Left lung (tissue), 4 donors: ENCODE measurements at regions not wholly inside any gene's neighbourhood (a gene's known extent, or its start where the extent isn't known, plus 50 kb on each side); places are given as distances from the start of the nearest gene placed in this dataset.

Source experiments
- ATAC-seq: fragments of 200-7000 bp; cut with Tn5 transposase; one replicate; pipeline ENCODE4 v1.9.1; 2020; ENCODE audit warnings: moderate library complexity
- DNase-seq, 4 donors: peaks; one replicate each; pipeline ENCODE4 v3.0.0-alpha.2; 2013 to 2020
- H3K27ac ChIP-seq, 2 donors: fragments of 200-600 bp; sonication (generic) in 1 of 2; one replicate each; pipeline versions ENCODE4 v1.5.0 to v1.8.0; 2020 to 2021
- H3K27me3 ChIP-seq, 2 donors: fragments of 200-600 bp; sonication (generic) in 1 of 2; one replicate each; pipeline versions ENCODE4 v1.5.0 to v1.8.0; 2020 to 2021
- H3K36me3 ChIP-seq, 2 donors: fragments of 200-600 bp; sonication (generic) in 1 of 2; one replicate each; pipeline versions ENCODE4 v1.5.0 to v1.8.0; 2020 to 2021
- H3K4me1 ChIP-seq, 2 donors: fragments of 200-600 bp; one replicate each; pipeline ENCODE4 v1.8.0; 2021
- H3K4me3 ChIP-seq, 2 donors: fragments of 200-600 bp; sonication (generic) in 1 of 2; one replicate each; pipeline versions ENCODE4 v1.5.0 to v1.8.0; 2020 to 2021; ENCODE audit warnings: mild to moderate bottlenecking in 1 of 2
- H3K9me3 ChIP-seq, 2 donors: fragments of 200-600 bp; sonication (generic) in 1 of 2; one replicate each; pipeline versions ENCODE4 v1.5.0 to v1.8.0; 2020 to 2021
- intact Hi-C, 2 donors: fragments of 100-400 bp; cut with DNase I; formaldehyde crosslinking; loops; one replicate each; pipeline versions ENCODE4 v1.11.2 to v1.14.2; 2022
- TF ChIP-seq, protein P1 (sequence below), 2 donors: fragments of 200-600 bp; sonication (generic) in 1 of 2; IDR thresholded peaks; one replicate each; pipeline versions ENCODE4 v1.5.0 to v1.8.0; 2021; ENCODE audit warnings: antibody characterized with exemption in 2 of 2
- donor health status: DM: no; HTN: yes; CAD: no.
- donor health status: DM: no; HTN: no; CAD: no.

DNA sequence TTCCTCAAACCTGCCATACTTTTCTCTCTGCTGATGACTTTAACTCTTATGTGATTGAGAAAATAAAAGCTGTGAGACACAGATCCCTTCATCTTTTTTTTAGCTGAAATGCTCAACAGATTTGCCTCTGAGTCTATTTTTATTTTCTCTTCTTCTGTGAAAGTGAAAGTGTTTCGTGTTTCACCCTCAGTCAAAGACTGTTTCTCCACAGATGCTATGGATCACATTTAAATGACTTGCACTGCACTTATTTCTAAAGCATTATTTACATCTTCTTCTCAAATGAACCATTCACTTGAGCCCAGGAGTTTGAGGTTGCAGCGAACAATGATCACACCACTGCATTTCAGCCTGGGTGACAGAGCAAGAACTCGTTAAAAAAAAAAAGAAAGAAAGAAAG, 890.1 kb upstream of the PCDH20 start:
- intact Hi-C loops, result no loop called here
- Histone ChIP-seq H3K4me1 (no peaks in the 10 kb centered on the region), H3K4me3 (no peak overlapping the region), H3K36me3 (no peaks in the 10 kb centered on the region), H3K27ac (no peak overlapping the region), H3K27me3 (no peaks in the 10 kb centered on the region), H3K9me3 (no peaks in the 10 kb centered on the region)
- DNase-seq (no peak), ATAC-seq (no peak)
- TF ChIP-seq, protein P1, sequence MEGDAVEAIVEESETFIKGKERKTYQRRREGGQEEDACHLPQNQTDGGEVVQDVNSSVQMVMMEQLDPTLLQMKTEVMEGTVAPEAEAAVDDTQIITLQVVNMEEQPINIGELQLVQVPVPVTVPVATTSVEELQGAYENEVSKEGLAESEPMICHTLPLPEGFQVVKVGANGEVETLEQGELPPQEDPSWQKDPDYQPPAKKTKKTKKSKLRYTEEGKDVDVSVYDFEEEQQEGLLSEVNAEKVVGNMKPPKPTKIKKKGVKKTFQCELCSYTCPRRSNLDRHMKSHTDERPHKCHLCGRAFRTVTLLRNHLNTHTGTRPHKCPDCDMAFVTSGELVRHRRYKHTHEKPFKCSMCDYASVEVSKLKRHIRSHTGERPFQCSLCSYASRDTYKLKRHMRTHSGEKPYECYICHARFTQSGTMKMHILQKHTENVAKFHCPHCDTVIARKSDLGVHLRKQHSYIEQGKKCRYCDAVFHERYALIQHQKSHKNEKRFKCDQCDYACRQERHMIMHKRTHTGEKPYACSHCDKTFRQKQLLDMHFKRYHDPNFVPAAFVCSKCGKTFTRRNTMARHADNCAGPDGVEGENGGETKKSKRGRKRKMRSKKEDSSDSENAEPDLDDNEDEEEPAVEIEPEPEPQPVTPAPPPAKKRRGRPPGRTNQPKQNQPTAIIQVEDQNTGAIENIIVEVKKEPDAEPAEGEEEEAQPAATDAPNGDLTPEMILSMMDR (IDR thresholded peaks at IDR 0.05), result no peak

DNA sequence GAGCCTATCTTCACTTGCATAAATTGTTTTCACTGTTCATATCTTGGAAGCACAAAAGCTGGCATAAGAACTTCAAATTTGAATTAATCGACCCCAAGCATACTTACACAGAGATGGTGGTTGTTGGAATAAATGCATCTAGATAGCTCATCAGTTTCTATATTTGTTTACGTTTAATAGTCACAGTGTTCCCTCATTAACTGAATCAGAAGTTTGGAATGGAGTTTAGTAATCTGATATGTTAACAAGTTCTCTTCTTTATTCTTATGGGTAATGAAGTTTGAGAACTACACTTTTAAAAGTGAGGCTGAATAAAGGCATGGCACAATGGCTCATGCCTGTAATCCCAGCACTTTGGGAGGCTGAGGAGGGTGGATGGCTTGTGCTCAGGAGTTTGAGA, 886.7 kb upstream of the PCDH20 start:
- Histone ChIP-seq H3K36me3 (no peaks in the 10 kb centered on the region), H3K4me3 (no peak overlapping the region), H3K27ac (no peak overlapping the region), H3K27me3 (no peaks in the 10 kb centered on the region), H3K9me3 (no peaks in the 10 kb centered on the region), H3K4me1 (no peaks in the 10 kb centered on the region)
- TF ChIP-seq, protein P1 (IDR thresholded peaks at IDR 0.05), result no peak
- intact Hi-C loops, result no loop called here
- ATAC-seq (no peak), DNase-seq (no peak)

DNA sequence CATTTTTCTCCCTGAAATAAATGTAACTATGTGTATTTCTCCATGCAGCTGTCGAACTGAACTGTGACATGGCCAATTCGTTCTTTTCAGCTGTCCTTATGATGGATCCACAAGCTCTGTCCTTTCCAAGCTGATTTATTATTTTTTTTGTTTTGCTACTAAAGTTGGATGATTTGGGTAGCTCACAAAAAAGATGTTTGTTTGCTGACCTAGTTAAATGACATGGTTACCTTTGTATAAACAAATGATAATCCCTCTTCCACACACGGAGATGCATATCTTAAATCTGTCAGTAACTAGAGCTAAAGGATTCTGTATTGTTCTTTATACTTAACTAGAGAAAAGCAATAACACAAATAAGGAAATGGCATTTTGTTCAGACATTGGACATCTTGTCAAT, 884.3 kb upstream of the PCDH20 start:
- Histone ChIP-seq H3K27ac (no peak overlapping the region), H3K9me3 (no peaks in the 10 kb centered on the region), H3K4me3 (no peak overlapping the region), H3K36me3 (no peaks in the 10 kb centered on the region), H3K4me1 (no peaks in the 10 kb centered on the region), H3K27me3 (no peaks in the 10 kb centered on the region)
- TF ChIP-seq, protein P1 (IDR thresholded peaks at IDR 0.05), result no peak
- no peak for ATAC-seq
- intact Hi-C loops, result no loop called here
- DNase-seq, result no peak

DNA sequence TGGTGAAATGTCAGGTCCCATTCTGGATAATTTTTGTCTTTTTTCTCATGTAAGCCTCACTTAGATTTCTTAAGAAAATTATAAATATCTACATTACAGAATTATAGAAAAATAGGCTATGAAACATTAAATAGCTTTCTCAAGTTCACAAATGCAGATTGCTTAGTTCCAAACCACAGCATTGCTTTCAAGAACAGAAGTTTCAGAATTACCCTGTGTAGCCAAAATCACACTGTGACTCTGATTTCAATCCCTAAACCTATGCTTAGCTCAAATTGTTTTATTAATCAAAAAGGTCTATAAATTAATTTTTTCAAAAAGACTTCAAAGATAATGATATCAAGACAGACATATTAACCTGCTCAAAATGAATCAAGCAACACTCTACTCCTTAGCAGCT, 881.2 kb upstream of the PCDH20 start:
- Histone ChIP-seq H3K4me3 (no peak overlapping the region), H3K4me1 (no peaks in the 10 kb centered on the region), H3K9me3 (no peaks in the 10 kb centered on the region), H3K36me3 (no peaks in the 10 kb centered on the region), H3K27me3 (no peaks in the 10 kb centered on the region), H3K27ac (no peak overlapping the region)
- ATAC-seq, result no peak
- no peak for DNase-seq
- TF ChIP-seq, protein P1 (IDR thresholded peaks at IDR 0.05), result no peak
- intact Hi-C loops, result no loop called here

DNA sequence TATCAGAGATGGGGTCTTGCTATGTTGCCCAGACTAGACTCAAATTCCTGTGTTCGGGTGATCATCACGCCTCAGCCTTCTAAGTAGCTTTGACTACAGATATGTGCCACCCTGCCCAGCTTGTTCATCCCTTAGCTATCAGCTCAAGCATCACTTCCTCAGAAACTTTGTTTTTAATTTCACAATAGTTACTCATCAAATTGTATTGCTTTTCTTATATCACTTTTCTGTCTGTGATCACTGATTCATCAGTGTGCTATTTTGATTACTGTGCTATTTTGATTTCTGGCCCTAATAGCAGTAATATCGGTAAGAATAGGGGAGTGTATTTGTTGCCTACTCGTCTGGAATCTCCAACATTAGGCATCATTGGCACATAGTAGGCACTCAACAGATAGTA, 878.6 kb upstream of the PCDH20 start:
- Histone ChIP-seq H3K9me3 (peaks cover 0 to 4% of the 10 kb centered on the region in 2 donors), H3K36me3 (no peaks in the 10 kb centered on the region), H3K4me1 (no peaks in the 10 kb centered on the region), H3K4me3 (no peak overlapping the region), H3K27me3 (no peaks in the 10 kb centered on the region), H3K27ac (no peak overlapping the region)
- DNase-seq, result no peak
- TF ChIP-seq, protein P1 (IDR thresholded peaks at IDR 0.05), result no peak
- ATAC-seq, result no peak
- intact Hi-C loops, result no loop called here
